Endodermal cell (in vitro differentiated cells): ENCODE measurements at regions not wholly inside any gene's neighbourhood (a gene's known extent, or its start where the extent isn't known, plus 50 kb on each side); places are given as distances from the start of the nearest gene placed in this dataset.

Experiments
- DNase-seq: peaks from one replicate; pipeline ENCODE4 v3.0.0-alpha.2; 2017
- H3K27ac ChIP-seq: 2 replicates; pipeline ENCODE4 v1.5.1; 2013; ENCODE audit warnings: mild to moderate bottlenecking, low read depth, low read length, moderate library complexity
- H3K27me3 ChIP-seq: 2 replicates; pipeline ENCODE4 v1.6.1; 2013; ENCODE audit warnings: mild to moderate bottlenecking, low read length, moderate library complexity; ENCODE audit not compliant: insufficient read depth, control insufficient read depth, poor library complexity, severe bottlenecking
- H3K36me3 ChIP-seq: 2 replicates; pipeline ENCODE4 v1.7.0; 2013; ENCODE audit warnings: mild to moderate bottlenecking, low read length, moderate library complexity; ENCODE audit not compliant: control insufficient read depth, insufficient read depth
- H3K4me1 ChIP-seq: one replicate; pipeline ENCODE4 v1.7.0; 2013; ENCODE audit warnings: low read length; ENCODE audit not compliant: control insufficient read depth, insufficient read depth
- H3K4me3 ChIP-seq: 2 replicates; pipeline ENCODE4 v1.5.1; 2013; ENCODE audit warnings: mild to moderate bottlenecking, low read length, moderate library complexity
- H3K9ac ChIP-seq: 2 replicates; pipeline ENCODE4 v1.6.1; 2013; ENCODE audit warnings: mild to moderate bottlenecking, low read length, moderate library complexity; ENCODE audit not compliant: poor library complexity, severe bottlenecking; ENCODE audit errors: extremely low read depth
- H3K9me3 ChIP-seq: 2 replicates; pipeline ENCODE4 v1.6.1; 2013; ENCODE audit warnings: mild to moderate bottlenecking, low read length, moderate library complexity; ENCODE audit not compliant: control insufficient read depth
- H3K27ac Mint-ChIP-seq: 2 replicates; pipeline ENCODE4 v1.8.0; 2020; ENCODE audit warnings: mixed read lengths
- H3K27me3 Mint-ChIP-seq: 2 replicates; pipeline ENCODE4 v1.8.0; 2021; ENCODE audit warnings: mild to moderate bottlenecking, mixed read lengths; ENCODE audit not compliant: insufficient read depth
- H3K36me3 Mint-ChIP-seq: 2 replicates; pipeline ENCODE4 v1.8.0; 2020; ENCODE audit warnings: low read depth, mixed read lengths
- H3K4me1 Mint-ChIP-seq: 2 replicates; pipeline ENCODE4 v1.8.0; 2020; ENCODE audit warnings: mixed read lengths
- H3K4me3 Mint-ChIP-seq: 2 replicates; pipeline ENCODE4 v1.8.0; 2020; ENCODE audit warnings: mild to moderate bottlenecking, moderate library complexity, mixed read lengths
- H3K9me3 Mint-ChIP-seq: 2 replicates; pipeline ENCODE4 v1.8.0; 2020; ENCODE audit warnings: mild to moderate bottlenecking, mixed read lengths
- WGBS, 2 experiments: methylation state at CpG; one replicate each; pipeline versions ENCODE4 v1.1.5 to v1.1.7; 2013; ENCODE audit warnings: missing lambda C conversion rate in 2 of 2, mixed read lengths in 1 of 2; ENCODE audit not compliant: insufficient coverage in 1 of 2, insufficient read length in 1 of 2; 5-methylcytosine and 5-hydroxymethylcytosine counted together
- TF ChIP-seq, protein P1 (sequence below): fragments of 200-600 bp; sonication (generic); conservative IDR thresholded peaks from 2 replicates; pipeline ENCODE4 v1.5.0; 2021; ENCODE audit warnings: antibody characterized with exemption, mild to moderate bottlenecking

DNA sequence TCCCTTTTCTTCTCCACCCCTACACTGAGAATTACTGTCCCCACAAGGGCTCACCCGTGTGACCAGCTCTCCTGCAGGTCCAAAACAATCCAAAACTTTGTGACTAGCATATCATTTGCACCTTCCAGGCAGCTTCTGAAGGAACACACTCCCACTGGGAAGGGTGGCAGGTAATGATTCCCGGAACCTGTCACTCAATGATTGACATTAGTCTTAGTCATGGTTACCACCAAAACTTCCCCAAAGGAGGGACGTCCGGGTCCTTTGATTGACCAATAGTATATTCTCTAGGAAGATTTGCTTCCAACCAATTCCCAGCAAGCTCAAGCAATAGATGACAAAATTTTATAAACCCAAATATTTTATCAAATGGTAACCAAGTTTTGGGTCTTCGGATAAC is 127.7 kb upstream of the MYLIP start:
- TF ChIP-seq, protein P1, sequence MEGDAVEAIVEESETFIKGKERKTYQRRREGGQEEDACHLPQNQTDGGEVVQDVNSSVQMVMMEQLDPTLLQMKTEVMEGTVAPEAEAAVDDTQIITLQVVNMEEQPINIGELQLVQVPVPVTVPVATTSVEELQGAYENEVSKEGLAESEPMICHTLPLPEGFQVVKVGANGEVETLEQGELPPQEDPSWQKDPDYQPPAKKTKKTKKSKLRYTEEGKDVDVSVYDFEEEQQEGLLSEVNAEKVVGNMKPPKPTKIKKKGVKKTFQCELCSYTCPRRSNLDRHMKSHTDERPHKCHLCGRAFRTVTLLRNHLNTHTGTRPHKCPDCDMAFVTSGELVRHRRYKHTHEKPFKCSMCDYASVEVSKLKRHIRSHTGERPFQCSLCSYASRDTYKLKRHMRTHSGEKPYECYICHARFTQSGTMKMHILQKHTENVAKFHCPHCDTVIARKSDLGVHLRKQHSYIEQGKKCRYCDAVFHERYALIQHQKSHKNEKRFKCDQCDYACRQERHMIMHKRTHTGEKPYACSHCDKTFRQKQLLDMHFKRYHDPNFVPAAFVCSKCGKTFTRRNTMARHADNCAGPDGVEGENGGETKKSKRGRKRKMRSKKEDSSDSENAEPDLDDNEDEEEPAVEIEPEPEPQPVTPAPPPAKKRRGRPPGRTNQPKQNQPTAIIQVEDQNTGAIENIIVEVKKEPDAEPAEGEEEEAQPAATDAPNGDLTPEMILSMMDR = no peak
- Histone ChIP-seq H3K27me3 (no peaks in the 10 kb centered on the region), H3K9ac (no peak overlapping the region), H3K4me3 (no peak overlapping the region), H3K36me3 (no peaks in the 10 kb centered on the region), H3K9me3 (no peaks in the 10 kb centered on the region), H3K27ac (no peak overlapping the region), H3K4me1 (peaks cover 4% of the 10 kb centered on the region)
- no peaks in the 10 kb centered on the region for H3K9me3 Mint-ChIP-seq
- no peak overlapping the region for H3K4me3 Mint-ChIP-seq
- H3K27ac Mint-ChIP-seq = no peak overlapping the region
- H3K36me3 Mint-ChIP-seq = no peaks in the 10 kb centered on the region
- H3K27me3 Mint-ChIP-seq = no peaks in the 10 kb centered on the region
- DNase-seq = no peak
- WGBS, 2 experiments = 92 to 96% methylated on average over 2 to 5 of the region's 5 CpGs
- H3K4me1 Mint-ChIP-seq = peaks cover 25% of the 10 kb centered on the region

GRCh38 chr6:15999201-15999600 is 129.7 kb upstream of the MYLIP start:
- H3K27me3 ChIP-seq = no peaks in the 10 kb centered on the region
- no peaks in the 10 kb centered on the region for H3K27me3 Mint-ChIP-seq
- no peak overlapping the region for H3K9ac ChIP-seq
- H3K4me1 ChIP-seq = peaks cover 4% of the 10 kb centered on the region
- no peaks in the 10 kb centered on the region for H3K36me3 ChIP-seq
- peaks cover 30% of the 10 kb centered on the region for H3K4me1 Mint-ChIP-seq
- H3K4me3 ChIP-seq = no peak overlapping the region
- TF ChIP-seq, protein P1 = no peak
- no peak for DNase-seq
- H3K27ac Mint-ChIP-seq = no peak overlapping the region
- H3K27ac ChIP-seq = no peak overlapping the region
- H3K4me3 Mint-ChIP-seq = no peak overlapping the region
- no peaks in the 10 kb centered on the region for H3K9me3 ChIP-seq
- no peaks in the 10 kb centered on the region for H3K9me3 Mint-ChIP-seq
- WGBS, 2 experiments = 96 to 100% methylated on average over 3 to 4 of the region's 4 CpGs
- no peaks in the 10 kb centered on the region for H3K36me3 Mint-ChIP-seq

GRCh38 chr6:15997586-15998388 is 131.1 kb upstream of the MYLIP start:
- Mint-ChIP-seq H3K27ac (no peak overlapping the region), H3K4me1 (peaks cover 30% of the 10 kb centered on the region), H3K27me3 (no peaks in the 10 kb centered on the region), H3K4me3 (no peak overlapping the region), H3K9me3 (no peaks in the 10 kb centered on the region), H3K36me3 (no peaks in the 10 kb centered on the region)
- H3K9ac ChIP-seq = no peak overlapping the region
- 88 to 89% methylated on average over 3 to 6 of the region's 6 CpGs for WGBS, 2 experiments
- TF ChIP-seq, protein P1 = no peak
- H3K27ac ChIP-seq = no peak overlapping the region
- no peaks in the 10 kb centered on the region for H3K36me3 ChIP-seq
- no peak overlapping the region for H3K4me3 ChIP-seq
- DNase-seq = no peak
- no peaks in the 10 kb centered on the region for H3K9me3 ChIP-seq
- H3K27me3 ChIP-seq = no peaks in the 10 kb centered on the region
- peaks cover 4% of the 10 kb centered on the region for H3K4me1 ChIP-seq
